Adrenal gland (tissue), 9 donors: ENCODE measurements at regions not wholly inside any gene's neighbourhood (a gene's known extent, or its start where the extent isn't known, plus 50 kb on each side); places are given as distances from the start of the nearest gene placed in this dataset.

Experiments used
- DNase-seq, 7 donors: peaks; one replicate each; pipeline ENCODE4 v3.0.0-alpha.2; 2019 to 2020
- H3K27ac ChIP-seq, 5 donors: fragments of 200-600 bp; sonication (generic) in 4 of 5; 1 replicate in 3 of 5; 2 replicates in 2 of 5; pipeline versions ENCODE4 v1.5.1 to v1.8.0; 2016 to 2020; ENCODE audit warnings: mild to moderate bottlenecking in 1 of 5
- H3K27me3 ChIP-seq: fragments of 200-600 bp; 2 replicates; pipeline ENCODE4 v1.8.0; 2021
- H3K36me3 ChIP-seq, 2 donors: fragments of 200-600 bp; replicated peaks in 1 of 2; 1 replicate in 1 of 2; 2 replicates in 1 of 2; pipeline versions ENCODE4 v1.5.1 to v1.8.0; 2018 to 2022
- H3K4me1 ChIP-seq, 2 donors: fragments of 200-600 bp; replicated peaks in 1 of 2; 1 replicate in 1 of 2; 2 replicates in 1 of 2; pipeline versions ENCODE4 v1.5.1 to v1.8.0; 2018 to 2021
- H3K4me3 ChIP-seq, 4 donors: fragments of 200-600 bp; sonication (generic) in 3 of 4; one replicate each; pipeline ENCODE4 v1.5.1; 2016 to 2018
- H3K9me3 ChIP-seq, 3 donors: fragments of 200-600 bp; sonication (generic) in 1 of 3; replicated peaks in 1 of 3; 1 replicate in 2 of 3; 2 replicates in 1 of 3; pipeline versions ENCODE4 v1.5.1 to v1.8.0; 2016 to 2021
- POLR2A ChIP-seq, 2 donors: fragments of 450-650 bp; IDR thresholded peaks; one replicate each; pipeline ENCODE4 v1.6.1; 2017; ENCODE audit warnings: antibody characterized with exemption in 2 of 2, mild to moderate bottlenecking in 2 of 2, moderate library complexity in 1 of 2
- WGBS, 4 donors: extraction: QIAGEN DNeasy Blood & Tissue Kit in 2 of 4; methylation state at CpG; one replicate each; pipeline versions ENCODE4 v1.1.5 to v1.1.7; 2013 to 2017; 5-methylcytosine and 5-hydroxymethylcytosine counted together
- intact Hi-C, 2 donors: fragments of 100-400 bp; cut with DNase I; formaldehyde crosslinking; loops; one replicate each; pipeline versions ENCODE4 v1.14.1 to v1.15.0; 2022 to 2023
- TF ChIP-seq, protein P1 (sequence below), 6 experiments: fragments of 450-650 bp in 4 of 6; fragments of 200-600 bp in 2 of 6; sonication (generic) in 1 of 6; IDR thresholded peaks; 1 replicate in 5 of 6; 2 replicates in 1 of 6; pipeline versions ENCODE4 v1.5.1 to v1.8.0; 2016 to 2021; ENCODE audit warnings: antibody characterized with exemption in 6 of 6, mild to moderate bottlenecking in 2 of 6, moderate library complexity in 1 of 6
- donor health status: healthy with polysubstance abuse.
- donor health status: Bipolar disorder and iron deficiency.
- donor health status: DM: yes; HTN: yes; CAD: no.
- donor health status: DM: no; HTN: no; CAD: no.
- donor health status: DM: no; HTN: no; CAD: no.

DNA sequence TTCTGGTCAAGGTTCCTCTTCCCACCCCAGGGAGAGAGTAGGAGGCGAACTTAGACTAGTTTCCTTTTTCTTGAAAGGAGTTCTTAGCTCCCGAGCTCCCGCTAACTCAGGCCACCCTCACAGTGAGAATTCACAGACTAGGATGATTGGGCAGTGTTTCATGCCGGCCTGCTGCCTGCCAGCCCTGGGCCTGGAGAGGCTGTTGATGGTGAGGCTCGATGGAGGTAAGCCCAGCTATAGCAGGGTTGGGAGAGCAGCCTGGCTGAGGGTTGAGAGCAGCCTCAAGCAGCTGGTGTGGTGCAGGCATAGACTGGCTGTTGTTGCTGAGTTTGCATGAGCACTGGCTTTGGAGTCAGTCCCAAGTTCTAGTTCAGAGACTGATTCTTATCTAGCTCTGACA is 274.4 kb downstream of the MATN1 start:
- Histone ChIP-seq H3K27ac (no peak overlapping the region), H3K4me3 (no peak overlapping the region), H3K4me1 (no peaks in the 10 kb centered on the region), H3K27me3 (no peaks in the 10 kb centered on the region), H3K36me3 (no peaks in the 10 kb centered on the region), H3K9me3 (no peaks in the 10 kb centered on the region)
- WGBS, 4 donors = 51 to 67% (median 58%) methylated on average over 2 to 5 of the region's 5 CpGs
- peak in 1 of 7 donors; percentile 17 for DNase-seq
- intact Hi-C loops = no loop called here
- no peak for TF ChIP-seq POLR2A (IDR thresholded peaks at IDR 0.05)
- TF ChIP-seq, protein P1, sequence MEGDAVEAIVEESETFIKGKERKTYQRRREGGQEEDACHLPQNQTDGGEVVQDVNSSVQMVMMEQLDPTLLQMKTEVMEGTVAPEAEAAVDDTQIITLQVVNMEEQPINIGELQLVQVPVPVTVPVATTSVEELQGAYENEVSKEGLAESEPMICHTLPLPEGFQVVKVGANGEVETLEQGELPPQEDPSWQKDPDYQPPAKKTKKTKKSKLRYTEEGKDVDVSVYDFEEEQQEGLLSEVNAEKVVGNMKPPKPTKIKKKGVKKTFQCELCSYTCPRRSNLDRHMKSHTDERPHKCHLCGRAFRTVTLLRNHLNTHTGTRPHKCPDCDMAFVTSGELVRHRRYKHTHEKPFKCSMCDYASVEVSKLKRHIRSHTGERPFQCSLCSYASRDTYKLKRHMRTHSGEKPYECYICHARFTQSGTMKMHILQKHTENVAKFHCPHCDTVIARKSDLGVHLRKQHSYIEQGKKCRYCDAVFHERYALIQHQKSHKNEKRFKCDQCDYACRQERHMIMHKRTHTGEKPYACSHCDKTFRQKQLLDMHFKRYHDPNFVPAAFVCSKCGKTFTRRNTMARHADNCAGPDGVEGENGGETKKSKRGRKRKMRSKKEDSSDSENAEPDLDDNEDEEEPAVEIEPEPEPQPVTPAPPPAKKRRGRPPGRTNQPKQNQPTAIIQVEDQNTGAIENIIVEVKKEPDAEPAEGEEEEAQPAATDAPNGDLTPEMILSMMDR (IDR thresholded peaks at IDR 0.05) = no peak

GRCh38 chr1:30447701-30448100 is 275.7 kb downstream of the MATN1 start:
- H3K27me3 ChIP-seq = no peaks in the 10 kb centered on the region
- DNase-seq = peak in 1 of 7 donors; percentile 14
- intact Hi-C loops = no loop called here
- no peak overlapping the region for H3K4me3 ChIP-seq
- H3K4me1 ChIP-seq = no peaks in the 10 kb centered on the region
- H3K36me3 ChIP-seq = no peaks in the 10 kb centered on the region
- no peaks in the 10 kb centered on the region for H3K9me3 ChIP-seq
- H3K27ac ChIP-seq = no peak overlapping the region
- WGBS, 4 donors = 44 to 88% (median 75%) methylated on average over 2 to 3 of the region's 3 CpGs
- TF ChIP-seq, protein P1 (IDR thresholded peaks at IDR 0.05) = no peak
- TF ChIP-seq POLR2A (IDR thresholded peaks at IDR 0.05) = no peak

GRCh38 chr1:30447080-30447479 is 276.3 kb downstream of the MATN1 start:
- DNase-seq = peak in 1 of 7 donors; percentile 2

GRCh38 chr1:30446508-30446907 is 276.9 kb downstream of the MATN1 start:
- no peak overlapping the region for H3K27ac ChIP-seq
- no peaks in the 10 kb centered on the region for H3K36me3 ChIP-seq
- no peaks in the 10 kb centered on the region for H3K27me3 ChIP-seq
- WGBS, 4 donors = 47 to 62% (median 56%) methylated on average over 4 to 9 of the region's 9 CpGs
- no peaks in the 10 kb centered on the region for H3K4me1 ChIP-seq
- peak in 1 of 7 donors; percentile 20 for DNase-seq
- H3K9me3 ChIP-seq = no peaks in the 10 kb centered on the region
- no peak overlapping the region for H3K4me3 ChIP-seq
- TF ChIP-seq, protein P1 (IDR thresholded peaks at IDR 0.05) = no peak
- TF ChIP-seq POLR2A (IDR thresholded peaks at IDR 0.05) = no peak
- intact Hi-C loops = no loop called here

More at GRCh38 chr1:30447080-30447479, 276.3 kb downstream of the MATN1 start:
- Histone ChIP-seq H3K4me3 (no peak overlapping the region), H3K4me1 (no peaks in the 10 kb centered on the region), H3K36me3 (no peaks in the 10 kb centered on the region), H3K27me3 (no peaks in the 10 kb centered on the region), H3K9me3 (no peaks in the 10 kb centered on the region), H3K27ac (no peak overlapping the region)
- 51 to 57% (median 54%) methylated on average over 6 of the region's 6 CpGs for WGBS, 4 donors
- intact Hi-C loops = no loop called here
- TF ChIP-seq, protein P1 (IDR thresholded peaks at IDR 0.05) = no peak
- no peak for TF ChIP-seq POLR2A (IDR thresholded peaks at IDR 0.05)
